HG03280 (cell line): ENCODE measurements at regions not wholly inside any gene's neighbourhood (a gene's known extent, or its start where the extent isn't known, plus 50 kb on each side); places are given as distances from the start of the nearest gene placed in this dataset.

ENCODE experiments used
- ATAC-seq: cut with Tn5 transposase; IDR thresholded peaks from one replicate; pipeline ENCODE4 v1.9.1; 2021; ENCODE audit warnings: mild to moderate bottlenecking, moderate library complexity; ENCODE audit not compliant: unreplicated experiment

GRCh38 chr9:85264695-85265094, 477.1 kb downstream of the AGTPBP1 start:
- ATAC-seq = no peak

- ATAC-seq = no peak
Measured at GRCh38 chr9:85263288-85263687, 478.5 kb downstream of the AGTPBP1 start.

GRCh38 chr9:85262333-85262732, 479.4 kb downstream of the AGTPBP1 start:
- ATAC-seq = no peak

GRCh38 chr9:85260275-85260845, 481.4 kb downstream of the AGTPBP1 start:
- ATAC-seq = no peak

- no peak for ATAC-seq
Measured at GRCh38 chr9:85258823-85259370, 482.9 kb downstream of the AGTPBP1 start.

GRCh38 chr9:85258236-85258635, 483.5 kb downstream of the AGTPBP1 start:
- no peak for ATAC-seq

DNA sequence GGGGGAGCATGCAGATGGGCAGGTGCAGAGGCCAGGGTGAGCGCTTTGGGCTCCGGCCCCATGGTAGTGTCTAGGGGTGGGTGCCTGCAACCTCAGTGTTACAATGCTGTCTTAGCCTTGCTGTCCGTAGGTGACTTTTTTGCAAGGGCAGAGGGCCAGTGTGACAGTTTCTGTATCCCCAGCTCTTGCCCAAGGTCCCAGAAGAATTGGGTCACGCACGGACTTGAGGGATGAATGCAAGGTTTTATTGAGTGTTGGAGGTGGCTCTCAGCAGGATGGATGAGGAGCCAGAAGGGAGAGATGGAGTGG, 492.5 kb downstream of the AGTPBP1 start:
- ATAC-seq = no peak

DNA sequence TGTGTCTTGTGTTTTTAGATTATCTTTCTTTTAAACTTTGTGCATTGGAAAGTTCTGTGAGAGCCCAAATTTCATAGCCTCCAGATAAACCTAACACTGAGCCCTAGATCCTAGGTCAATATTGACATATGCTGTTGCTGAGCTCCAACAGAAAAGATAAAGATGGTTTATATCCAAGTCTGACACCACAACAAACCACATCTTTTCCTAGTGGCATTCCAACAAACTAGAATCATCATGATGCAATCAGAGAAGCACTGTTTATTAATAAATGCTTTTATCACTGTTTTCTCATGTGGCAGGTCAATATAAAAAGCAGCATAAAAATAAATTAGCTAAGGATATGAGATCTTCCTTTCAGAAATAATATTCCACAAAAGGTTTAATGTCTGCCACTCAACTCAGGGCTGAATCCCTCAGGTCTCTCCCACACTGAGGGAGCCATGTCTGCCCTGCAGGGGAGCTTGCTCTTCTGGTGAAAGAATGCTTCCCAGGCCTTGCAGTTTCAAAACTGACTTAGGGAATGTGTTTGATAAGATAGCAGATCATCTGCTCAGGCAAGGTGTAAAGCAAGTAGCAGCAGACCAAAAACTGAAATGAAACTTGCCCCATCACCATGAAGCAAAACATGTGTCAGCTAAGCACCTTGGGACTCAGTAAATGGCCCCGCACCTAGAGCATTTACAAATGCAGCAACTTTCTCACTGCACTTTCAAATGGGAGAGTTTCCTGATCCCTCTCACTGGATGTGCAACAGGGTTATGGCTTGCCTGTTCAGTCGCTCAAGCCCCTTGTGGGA, 493.0 kb downstream of the AGTPBP1 start:
- no peak for ATAC-seq

DNA sequence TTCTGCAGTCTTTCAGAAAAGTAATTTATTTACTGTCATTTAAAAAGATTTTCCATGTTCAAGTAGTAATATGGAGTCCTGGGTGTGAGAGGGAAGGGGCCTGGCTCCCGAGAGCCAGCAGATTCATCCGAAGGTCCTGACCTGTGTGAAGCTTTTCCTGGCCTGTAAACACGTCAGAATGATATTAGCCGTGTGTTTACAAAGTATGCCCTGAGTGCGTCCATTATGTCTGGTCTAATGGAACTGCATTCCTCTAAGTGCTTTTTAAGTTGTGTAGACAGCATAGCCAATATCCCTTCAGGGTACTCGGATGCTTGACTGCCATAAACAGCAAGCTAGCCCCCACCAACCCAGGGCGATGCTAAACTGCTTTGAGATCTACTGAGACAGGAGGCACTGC, 495.2 kb downstream of the AGTPBP1 start:
- ATAC-seq = no peak

DNA sequence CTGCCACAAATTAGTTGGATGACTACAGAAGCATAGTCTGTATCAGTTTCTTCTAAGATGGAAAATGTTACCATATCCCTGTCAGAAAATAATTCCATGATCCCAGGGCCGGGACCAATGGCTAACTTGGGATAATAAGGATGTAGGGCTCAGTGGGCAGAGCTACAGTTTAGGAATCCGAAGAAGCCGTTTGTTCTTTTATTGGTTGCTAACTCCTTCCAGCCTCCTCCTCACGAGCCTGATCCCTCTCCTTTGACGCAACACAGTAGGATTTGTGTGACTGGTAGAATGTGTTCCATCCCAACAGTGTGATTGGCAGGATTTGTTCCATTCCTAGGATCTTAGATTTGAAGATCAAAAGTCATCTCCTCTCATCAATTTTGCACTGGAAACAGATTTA, 496.9 kb downstream of the AGTPBP1 start:
- ATAC-seq = no peak

DNA sequence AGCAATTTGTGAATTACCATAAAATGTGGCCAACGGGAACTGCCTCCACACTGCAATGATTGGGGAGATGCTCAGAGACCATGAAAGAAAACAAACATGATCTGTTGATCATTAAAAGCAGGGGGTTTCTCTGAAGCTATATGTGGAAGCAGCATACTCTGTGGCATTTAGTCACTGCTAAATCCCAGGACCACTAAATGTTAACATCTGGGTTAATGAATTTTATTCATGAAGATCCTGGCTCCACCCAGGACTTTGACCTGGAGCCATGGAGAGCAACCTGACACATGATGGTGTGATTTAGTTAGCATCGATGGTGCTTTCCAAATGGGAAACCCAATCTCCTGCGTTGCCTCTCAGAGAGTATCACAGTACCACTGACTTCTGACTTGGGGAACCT, 497.8 kb downstream of the AGTPBP1 start:
- ATAC-seq = no peak

DNA sequence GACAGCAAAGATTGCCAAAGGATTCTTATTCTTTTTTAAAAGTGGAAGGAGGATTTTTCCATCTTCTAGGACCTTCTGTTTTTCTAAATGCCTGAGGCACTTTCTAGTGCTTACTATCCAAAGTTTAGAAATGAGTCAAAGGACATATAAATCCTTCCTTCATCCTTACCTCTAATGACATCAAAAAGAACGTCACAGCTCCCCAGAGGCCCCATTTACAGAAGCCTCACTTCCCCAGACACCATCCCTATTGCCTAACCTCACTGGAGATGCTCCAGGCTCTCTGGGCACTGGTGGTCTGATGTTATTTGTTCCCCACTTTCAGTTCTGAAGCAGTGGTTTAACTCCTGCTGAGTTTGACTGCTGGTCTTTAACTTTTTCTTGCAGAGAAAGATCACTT, 504.3 kb downstream of the AGTPBP1 start:
- no peak for ATAC-seq

DNA sequence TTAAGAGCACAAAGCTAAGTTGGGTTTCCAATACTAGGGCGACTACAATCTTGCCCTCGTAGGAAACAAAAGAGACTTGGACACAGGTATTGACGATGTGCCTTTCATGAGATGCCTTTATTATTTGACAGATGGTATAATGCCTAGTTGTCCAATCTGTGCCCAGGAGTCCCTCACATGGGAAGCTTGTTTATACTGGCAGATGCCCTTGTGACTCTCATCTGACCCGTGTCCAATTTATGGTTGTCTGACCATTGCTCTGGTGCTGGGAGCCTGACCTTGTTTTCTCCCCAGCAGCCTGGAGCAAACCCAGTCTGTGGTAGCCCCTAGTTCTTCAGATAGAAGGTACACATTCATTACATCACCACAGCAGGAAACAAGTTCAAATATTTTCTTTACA, 511.7 kb downstream of the AGTPBP1 start:
- ATAC-seq = no peak

- no peak for ATAC-seq
Measured at GRCh38 chr9:85228111-85228855, 513.5 kb downstream of the AGTPBP1 start.

- no peak for ATAC-seq
Measured at GRCh38 chr9:85225180-85225579, 516.6 kb downstream of the AGTPBP1 start.

DNA sequence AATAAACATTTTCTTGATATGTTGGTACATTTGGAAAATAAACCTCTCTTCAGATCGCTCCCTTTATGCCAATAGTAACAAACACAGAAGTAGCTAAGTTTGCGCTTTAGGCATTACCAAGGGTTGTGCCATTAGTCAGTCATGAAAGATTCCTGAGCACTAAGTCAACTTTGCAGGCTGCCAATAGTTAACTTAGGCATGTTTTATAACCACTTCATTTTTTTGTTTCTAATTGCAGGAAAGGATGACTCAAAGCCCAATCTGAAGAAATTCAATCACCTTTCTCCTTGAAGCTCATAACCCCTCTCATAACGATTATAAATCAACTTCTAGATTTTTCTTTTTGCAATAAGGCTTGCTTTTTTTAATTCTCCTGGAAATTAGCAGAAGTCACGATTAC, 517.0 kb downstream of the AGTPBP1 start:
- ATAC-seq = no peak

DNA sequence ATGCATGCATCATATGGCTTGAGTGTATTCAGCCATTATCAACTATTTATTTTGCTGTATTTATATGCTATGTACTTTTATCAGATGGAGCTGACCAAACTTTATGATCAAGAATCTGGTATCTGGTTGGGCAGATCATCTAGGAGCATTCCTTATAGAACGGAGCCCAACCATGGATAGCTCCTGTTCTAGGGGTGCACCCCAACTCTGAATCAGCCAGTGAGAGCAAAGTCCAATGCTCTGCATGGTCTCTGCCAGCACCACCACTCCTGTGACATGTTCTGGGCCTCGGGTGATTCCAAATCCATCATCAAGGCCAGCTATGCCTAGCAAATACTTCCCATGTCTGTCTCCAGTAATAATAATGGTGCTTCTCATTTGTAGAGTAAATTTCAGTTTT, 517.5 kb downstream of the AGTPBP1 start:
- ATAC-seq = no peak

GRCh38 chr9:85223506-85224125, 518.1 kb downstream of the AGTPBP1 start:
- ATAC-seq = no peak

GRCh38 chr9:85216601-85217000, 525.2 kb downstream of the AGTPBP1 start:
- no peak for ATAC-seq

DNA sequence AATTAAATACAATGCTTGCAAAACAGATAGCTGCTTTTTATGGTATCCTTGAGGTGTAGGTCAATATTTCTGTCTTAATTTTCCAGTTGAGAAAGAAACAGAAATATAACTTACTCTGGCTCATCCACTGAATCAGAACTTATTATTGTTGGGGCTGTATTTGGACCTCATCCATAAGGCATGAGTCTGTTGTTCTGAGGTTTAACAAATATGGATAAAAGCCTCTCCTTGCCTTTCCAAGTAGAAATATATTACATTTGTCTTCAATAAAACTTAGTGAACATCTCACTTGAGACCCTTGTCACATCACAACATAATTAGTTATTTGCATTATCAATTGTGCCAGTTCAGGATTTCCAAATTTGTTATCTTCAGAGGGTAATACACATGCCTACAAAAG, 525.8 kb downstream of the AGTPBP1 start:
- no peak for ATAC-seq

DNA sequence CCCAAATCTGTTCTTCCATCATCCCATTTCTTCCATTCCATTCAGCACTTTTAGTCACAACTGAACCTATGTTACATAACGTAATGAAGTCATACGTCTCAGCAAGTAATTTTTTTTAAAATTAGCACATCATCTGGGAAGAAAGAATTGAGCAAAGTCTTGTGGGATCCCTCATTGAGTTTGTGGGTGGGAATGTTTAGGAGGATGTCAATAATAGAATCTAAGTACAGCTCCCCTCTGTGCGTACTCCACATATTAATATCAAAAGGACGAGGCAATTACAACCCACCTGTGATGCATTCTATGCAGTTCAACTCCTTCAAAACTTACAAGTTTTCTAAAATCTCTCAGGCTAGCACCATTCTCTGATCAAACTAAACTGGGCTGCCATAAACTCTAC, 526.3 kb downstream of the AGTPBP1 start:
- no peak for ATAC-seq
